ENCODE measurements at regions not wholly inside any gene's neighbourhood (a gene's known extent, or its start where the extent isn't known, plus 50 kb on each side); places are given as distances from the start of the nearest gene placed in this dataset.
A peak's percentile ranks its signal among the peaks of the same experiment; 100 is the strongest.
"Not testable (repeated sequence)": the region's sequence is repeated elsewhere in the genome, so short reads cannot be mapped to it uniquely, and the experiment has no call there.

- no peak for DNase-seq
These were observed 155.0 kb upstream of the DAB2 start for GRCh38 chr5:39579750-39580149.

DNA sequence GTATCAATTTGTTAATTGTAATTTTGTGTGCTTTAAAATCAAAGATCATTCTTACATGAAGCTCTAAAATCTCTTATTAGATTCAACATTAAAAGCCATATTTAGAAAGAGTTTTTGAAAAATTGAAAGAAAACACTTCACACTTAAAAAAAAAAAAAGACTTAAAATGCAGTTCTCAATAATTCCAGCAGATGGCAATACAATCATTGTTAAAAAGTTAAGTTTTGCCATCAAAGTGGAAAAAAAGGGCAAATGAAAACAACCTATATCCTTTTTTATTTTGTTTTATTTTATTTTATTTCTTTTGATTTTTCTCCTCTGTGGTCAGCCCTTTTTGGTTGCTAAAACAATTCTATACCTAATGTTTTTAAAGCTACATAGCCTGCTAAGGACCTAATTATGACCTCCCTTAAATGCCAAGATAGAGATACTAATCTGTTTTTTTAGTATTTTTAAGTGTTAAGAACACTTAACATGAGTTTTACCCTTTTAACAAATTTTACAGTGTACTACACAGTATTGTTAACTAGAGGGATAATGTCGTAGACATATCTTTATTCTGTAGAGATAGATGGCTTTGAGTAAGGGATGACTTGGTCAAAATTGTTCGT lies 154.2 kb upstream of the DAB2 start:
- no peak for DNase-seq

- DNase-seq, result no peak
These were observed 152.7 kb upstream of the DAB2 start for GRCh38 chr5:39577529-39577928.

GRCh38 chr5:39570403-39571027 lies 145.7 kb upstream of the DAB2 start:
- no peak for DNase-seq

GRCh38 chr5:39569857-39570256 lies 145.1 kb upstream of the DAB2 start:
- no peak for DNase-seq

DNA sequence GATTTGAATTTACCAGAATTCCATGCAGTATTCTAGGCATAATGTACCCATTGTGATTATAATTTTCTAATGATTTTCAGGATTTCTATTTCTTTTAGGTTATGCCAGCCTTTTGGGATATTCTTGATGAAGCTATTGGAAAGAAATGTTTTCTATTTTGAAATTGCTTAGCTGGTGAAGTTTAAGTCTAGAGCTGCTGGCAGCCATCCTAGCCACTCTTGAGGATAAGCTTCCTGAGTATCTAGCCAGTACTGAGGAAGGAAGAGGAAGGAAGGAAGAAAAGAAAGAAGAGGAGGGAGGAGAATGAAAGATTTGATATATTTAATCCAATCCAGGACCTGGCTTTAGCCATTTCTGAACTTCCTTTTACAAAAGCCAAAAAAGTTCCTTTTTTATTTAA lies 142.1 kb upstream of the DAB2 start:
- DNase-seq, result no peak

- no peak for DNase-seq
These were observed 141.2 kb upstream of the DAB2 start for GRCh38 chr5:39566029-39566428.

GRCh38 chr5:39561421-39561820 lies 136.6 kb upstream of the DAB2 start:
- no peak for DNase-seq

DNA sequence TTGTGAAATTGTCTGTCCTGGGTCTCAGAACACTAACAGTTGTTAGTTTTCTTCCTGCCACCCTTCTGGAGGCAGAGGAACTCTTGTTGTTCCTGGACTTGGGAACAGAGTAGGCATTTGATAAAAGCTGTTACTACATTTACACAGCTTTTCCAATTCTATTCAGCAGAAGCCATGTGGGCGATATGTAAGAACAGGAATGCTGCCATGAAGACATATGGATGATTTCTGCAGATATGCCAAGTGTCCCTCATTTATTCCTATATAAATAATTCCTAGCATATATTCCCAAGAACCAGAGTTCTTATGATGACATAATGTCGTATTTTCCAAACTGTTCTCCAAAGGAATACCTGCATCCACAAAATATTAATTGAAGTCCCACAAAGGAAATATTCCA lies 135.9 kb upstream of the DAB2 start:
- no peak for DNase-seq

DNA sequence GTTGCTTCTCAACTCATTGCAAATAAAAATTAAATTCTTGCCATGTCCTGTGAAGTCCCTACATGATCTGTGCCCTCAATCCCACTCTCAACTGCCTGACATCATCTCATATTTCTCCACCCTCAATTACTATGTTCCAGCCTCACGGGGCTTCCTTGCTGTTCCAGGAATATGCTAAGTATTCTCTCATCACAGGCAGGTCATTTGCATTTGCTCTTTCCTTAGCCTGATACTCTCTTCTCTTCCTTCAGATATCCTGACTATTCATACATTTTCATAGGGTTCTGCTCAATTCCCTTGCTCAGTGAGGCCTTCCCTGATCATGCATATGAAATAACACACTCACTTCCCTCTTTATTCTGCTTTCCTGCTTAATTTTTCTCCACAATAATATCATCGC lies 135.1 kb upstream of the DAB2 start:
- no peak for DNase-seq

DNA sequence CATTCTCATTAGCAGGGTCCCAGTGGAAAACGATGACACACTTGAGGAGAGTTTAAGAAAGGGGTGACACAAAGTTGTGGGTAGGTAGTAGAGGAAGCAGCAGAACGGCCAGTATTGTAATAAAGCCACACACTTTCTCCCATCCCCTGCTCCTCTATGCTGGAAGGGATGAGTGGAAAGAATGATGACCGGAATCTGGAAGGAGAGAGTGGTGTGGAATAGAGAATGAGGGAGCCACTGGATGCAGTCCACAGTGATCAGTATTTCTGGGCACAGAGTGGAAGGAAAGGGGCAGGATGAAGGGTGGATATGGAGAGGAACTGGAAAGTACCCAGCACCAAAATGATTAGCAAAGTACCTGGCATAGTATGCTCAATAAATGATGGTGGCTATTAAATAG lies 133.8 kb upstream of the DAB2 start:
- DNase-seq, result no peak

- no peak for DNase-seq
These were observed 131.0 kb upstream of the DAB2 start for GRCh38 chr5:39555788-39556187.

DNA sequence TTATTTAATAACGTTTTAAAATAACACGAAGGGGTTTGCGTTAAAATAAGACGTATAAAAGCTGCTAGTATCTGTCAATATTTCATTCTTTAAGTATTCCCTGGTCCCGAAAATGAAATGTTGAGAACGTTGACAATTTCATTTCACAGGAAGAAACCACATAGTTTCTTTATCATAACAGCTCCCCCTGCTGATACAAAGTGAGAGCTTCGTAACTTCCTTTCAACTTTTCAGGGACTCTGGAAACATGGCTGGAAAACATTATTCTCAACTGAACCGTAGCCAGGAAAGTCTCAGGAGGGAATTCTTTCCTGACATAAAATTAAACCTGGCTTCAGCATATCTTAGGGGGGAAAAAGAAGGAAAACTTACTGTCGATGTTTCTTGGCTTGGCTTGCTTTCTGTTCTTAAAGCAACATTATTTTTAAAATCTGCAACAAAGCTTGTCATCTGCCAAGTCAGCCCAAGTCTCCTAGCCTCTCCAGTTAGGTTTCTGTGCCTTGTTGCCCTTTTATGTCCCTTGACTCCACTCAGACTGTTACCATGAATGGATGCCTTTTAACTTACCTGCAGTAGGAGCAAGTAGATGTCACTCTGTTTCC lies 122.9 kb upstream of the DAB2 start:
- DNase-seq, result peak; percentile 1

- no peak for DNase-seq
These were observed 120.2 kb upstream of the DAB2 start for GRCh38 chr5:39544941-39545340.

DNA sequence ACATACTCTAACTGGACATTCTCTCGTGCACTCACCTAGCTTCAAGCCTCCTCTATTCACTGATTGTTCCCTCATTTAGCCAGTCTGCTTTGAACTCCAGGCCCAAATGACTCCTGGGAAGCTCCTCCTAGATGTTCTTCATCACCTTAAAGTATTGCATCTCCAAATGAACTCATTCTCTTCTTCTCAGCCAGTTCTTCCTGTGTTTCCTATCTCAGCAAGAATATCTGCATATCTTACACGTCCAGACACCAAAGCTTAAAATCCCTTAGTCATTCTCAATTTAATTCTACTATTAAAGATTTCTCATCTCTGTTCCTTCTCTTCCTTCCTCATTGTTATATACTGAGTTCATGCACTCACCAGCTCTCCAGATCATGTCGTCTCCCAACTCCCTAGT lies 118.6 kb upstream of the DAB2 start:
- DNase-seq, result no peak

DNA sequence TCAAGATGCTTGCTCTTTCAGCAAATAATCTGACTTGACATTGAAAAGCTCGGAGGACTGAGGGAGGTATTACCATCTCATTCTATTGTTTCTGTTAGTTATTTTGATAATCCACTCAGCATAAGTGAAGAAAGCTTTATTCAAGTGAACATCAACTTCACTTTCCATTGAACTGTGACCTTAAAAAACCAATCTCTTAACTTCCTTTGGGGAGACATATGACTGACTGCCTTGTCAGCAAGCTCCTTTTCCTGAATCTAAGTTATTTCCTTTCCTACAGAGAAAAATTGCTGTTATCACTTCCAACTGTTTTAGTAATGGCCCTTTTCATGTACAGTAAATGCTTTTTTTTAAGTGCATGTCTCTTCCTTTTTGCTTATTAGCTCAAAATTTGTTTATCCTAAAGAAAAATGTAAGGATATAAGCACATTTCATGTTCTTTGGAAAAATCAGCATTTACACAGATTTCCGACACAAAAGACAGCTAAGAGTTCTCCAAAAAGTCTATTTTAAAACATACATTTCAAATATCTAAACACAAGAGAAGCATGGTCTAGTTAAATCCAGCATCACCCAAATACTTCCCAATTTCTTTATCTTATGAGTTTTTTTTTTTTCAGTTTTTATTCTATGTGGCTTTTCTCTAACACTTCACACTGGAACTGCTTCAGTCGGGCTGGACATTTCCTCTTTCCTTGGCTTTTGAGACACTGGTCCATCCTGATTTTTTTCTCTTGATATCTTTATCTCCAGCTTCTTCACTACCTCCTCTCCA lies 117.9 kb upstream of the DAB2 start:
- no peak for DNase-seq

- no peak for DNase-seq
These were observed 117.1 kb upstream of the DAB2 start for GRCh38 chr5:39541920-39542319.

DNA sequence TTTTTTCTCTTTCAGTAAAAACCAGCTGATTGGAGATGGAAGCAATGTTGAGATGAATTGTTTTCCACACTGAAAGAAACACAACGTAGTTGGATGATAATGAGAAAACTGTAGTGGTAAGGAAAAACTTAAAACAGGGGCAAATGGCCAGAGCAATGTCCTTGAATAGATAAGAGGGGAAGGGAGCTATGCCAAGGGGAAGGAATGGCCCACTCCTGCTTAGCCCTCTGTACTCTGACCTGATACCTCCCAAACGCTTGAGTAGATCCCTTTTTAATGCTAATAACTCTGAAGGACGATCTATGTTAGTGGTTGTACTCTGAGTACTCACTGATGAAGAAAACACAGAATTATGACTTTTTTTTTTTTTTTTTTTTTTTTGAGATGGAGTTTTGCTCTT lies 114.7 kb upstream of the DAB2 start:
- no peak for DNase-seq

- DNase-seq, result no peak
These were observed 109.9 kb upstream of the DAB2 start for GRCh38 chr5:39534690-39535089.

DNA sequence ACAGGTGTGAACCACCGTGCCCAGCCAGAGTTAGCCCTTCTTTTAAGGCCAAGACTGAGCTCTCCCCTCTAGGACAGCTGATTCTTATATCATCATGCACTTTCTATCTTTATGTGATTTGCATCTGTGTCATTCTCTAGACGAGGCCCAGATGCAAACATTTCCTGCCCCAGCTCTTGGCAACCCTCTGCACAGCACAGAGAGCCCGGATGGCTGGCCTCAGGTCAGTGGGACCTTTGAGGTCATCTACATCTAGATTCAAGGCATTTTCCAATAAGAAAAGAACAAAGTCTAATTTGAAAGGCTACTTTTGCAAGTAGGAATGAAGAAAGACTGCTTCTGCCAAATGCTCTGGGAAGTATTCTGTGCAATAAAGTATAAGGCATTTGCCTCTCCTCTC lies 109.0 kb upstream of the DAB2 start:
- DNase-seq, result no peak

DNA sequence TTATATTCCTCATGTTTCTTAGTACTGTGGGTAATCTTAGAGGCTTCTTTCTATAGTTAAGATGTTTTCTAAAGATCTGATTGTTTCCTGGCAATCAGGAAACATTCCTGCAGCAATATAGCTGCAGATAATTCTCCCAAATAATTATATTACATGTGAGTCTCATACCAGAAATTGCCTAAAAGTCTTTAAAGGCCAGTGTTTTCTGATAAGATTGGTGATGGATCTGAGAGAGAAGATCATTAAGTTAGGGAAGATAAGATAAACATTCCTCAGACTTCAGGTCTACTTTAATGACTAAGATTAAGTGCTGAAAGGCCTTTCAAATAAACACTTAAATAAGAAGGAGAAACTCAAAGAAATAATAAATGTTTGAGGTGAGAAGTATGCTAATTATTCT lies 107.7 kb upstream of the DAB2 start:
- DNase-seq, result no peak

GRCh38 chr5:39531306-39531705 lies 106.5 kb upstream of the DAB2 start:
- no peak for DNase-seq

- no peak for DNase-seq
These were observed 102.2 kb upstream of the DAB2 start for GRCh38 chr5:39526914-39527477.

DNA sequence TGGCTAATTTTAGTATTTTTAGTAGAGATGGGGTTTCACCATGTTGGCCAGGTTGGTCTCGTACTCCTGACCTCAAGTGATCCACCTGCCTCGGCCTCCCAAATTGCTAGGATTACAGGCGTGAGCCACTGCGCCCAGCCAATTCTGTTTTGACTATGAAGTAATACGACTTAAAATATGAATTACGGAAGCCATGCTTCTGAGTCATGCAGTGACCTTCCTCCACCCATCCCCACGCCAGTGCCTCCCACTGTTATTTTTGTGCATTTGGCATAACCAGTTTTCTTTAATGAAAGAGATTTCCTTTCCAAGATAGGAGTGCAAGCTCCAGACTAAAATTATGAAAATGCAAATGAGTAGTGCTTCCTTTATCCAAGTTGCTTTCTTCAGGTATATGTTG lies 101.0 kb upstream of the DAB2 start:
- not testable (repeated sequence) for DNase-seq
